Panc1 (cell line): ENCODE measurements at regions not wholly inside any gene's neighbourhood (a gene's known extent, or its start where the extent isn't known, plus 50 kb on each side); places are given as distances from the start of the nearest gene placed in this dataset.

Source experiments
- ATAC-seq: fragments of 200-7000 bp; cut with Tn5 transposase; 2 replicates; pipeline ENCODE4 v1.9.1; 2020; ENCODE audit warnings: mild to moderate bottlenecking, moderate library complexity
- BruUV-seq: library from RNA; stranded (reverse); fragments of 400-500 nt; replicated peaks from 2 replicates; lab custom pipeline; 2021; lab: Mats Ljungman, UMichigan
- CTCF ChIA-PET: fragments of 300-600 bp; sonication (Branson Sonifier 250); formaldehyde crosslinking; loops from one replicate; lab custom pipeline; 2022; ENCODE audit warnings: antibody characterized with exemption; lab: Charles Lee
- POLR2A ChIA-PET: fragments of 300-600 bp; sonication (Branson Sonifier 250); formaldehyde crosslinking; loops from one replicate; lab custom pipeline; 2022; ENCODE audit warnings: antibody characterized with exemption; lab: Charles Lee
- DNase-seq: peaks from one replicate; pipeline ENCODE4 v3.0.0-alpha.2; 2010; ENCODE audit warnings: low read depth, low spot score
- H3K27ac ChIP-seq: 2 replicates; pipeline ENCODE4 v1.5.1; 2011; ENCODE audit warnings: mild to moderate bottlenecking, low read length, inconsistent platforms
- H3K27me3 ChIP-seq: fragments of 200-500 bp; sonication (Bioruptor generic); 2 replicates; pipeline ENCODE4 v1.6.0; 2014; ENCODE audit warnings: low read length, inconsistent platforms; ENCODE audit not compliant: control insufficient read depth, insufficient read depth
- H3K36me3 ChIP-seq: fragments of 200-500 bp; sonication (Bioruptor generic); 2 replicates; pipeline ENCODE4 v1.5.1; 2014; ENCODE audit warnings: inconsistent platforms, mild to moderate bottlenecking, low read length, moderate library complexity; ENCODE audit not compliant: control insufficient read depth, insufficient read depth
- H3K4me1 ChIP-seq: 2 replicates; pipeline ENCODE4 v1.5.1; 2011; ENCODE audit warnings: inconsistent platforms, mild to moderate bottlenecking, low read length, moderate library complexity; ENCODE audit not compliant: control insufficient read depth, insufficient read depth
- H3K4me3 ChIP-seq, 2 experiments: 2 replicates each; pipeline ENCODE4 v1.5.1; 2011 to 2012; ENCODE audit warnings: low read depth in 2 of 2, low read length in 2 of 2, mild to moderate bottlenecking in 2 of 2, inconsistent platforms in 1 of 2, moderate library complexity in 1 of 2
- H3K9me3 ChIP-seq: fragments of 200-500 bp; sonication (Bioruptor generic); 2 replicates; pipeline ENCODE4 v1.5.1; 2014; ENCODE audit warnings: low read depth, mild to moderate bottlenecking, inconsistent platforms, low read length, moderate library complexity; ENCODE audit not compliant: control insufficient read depth, insufficient read depth
- POLR2AphosphoS5 ChIP-seq: IDR thresholded peaks from 2 replicates; pipeline ENCODE4 v1.6.1; 2012; ENCODE audit warnings: mild to moderate bottlenecking, low read depth, low read length, moderate library complexity
- SIN3A ChIP-seq: IDR thresholded peaks from 2 replicates; pipeline ENCODE4 v1.6.1; 2012; ENCODE audit warnings: low read depth, mild to moderate bottlenecking, low read length, moderate library complexity, borderline replicate concordance; ENCODE audit not compliant: insufficient read depth
- TCF7L2 ChIP-seq: IDR thresholded peaks from 2 replicates; pipeline ENCODE4 v1.6.1; 2011; ENCODE audit warnings: mild to moderate bottlenecking, low read depth, low read length, inconsistent platforms
- in situ Hi-C: cut with HindIII; loops from 2 replicates; pipeline ENCODE4 v1.10.0; 2016; ENCODE audit warnings: low sequenced_read_pairs, low pct_unique_long_range_greater_than_20kb
- intact Hi-C: fragments of 100-400 bp; cut with micrococcal nuclease; formaldehyde crosslinking; loops from one replicate; pipeline ENCODE4 v1.10.0; 2022; ENCODE audit not compliant: unreplicated experiment
- TF ChIP-seq, protein P1 (sequence below): fragments of 450-650 bp; IDR thresholded peaks from 2 replicates; pipeline ENCODE4 v1.5.1; 2017; ENCODE audit warnings: mild to moderate bottlenecking
- TF ChIP-seq, protein P2 (sequence below), 2 experiments: IDR thresholded peaks; 2 replicates each; pipeline ENCODE4 v1.6.1; 2011 to 2012; ENCODE audit warnings: low read depth in 2 of 2, control low read depth in 1 of 2, low read length in 1 of 2, mild to moderate bottlenecking in 1 of 2, moderate library complexity in 1 of 2; ENCODE audit not compliant: insufficient read depth in 1 of 2

DNA sequence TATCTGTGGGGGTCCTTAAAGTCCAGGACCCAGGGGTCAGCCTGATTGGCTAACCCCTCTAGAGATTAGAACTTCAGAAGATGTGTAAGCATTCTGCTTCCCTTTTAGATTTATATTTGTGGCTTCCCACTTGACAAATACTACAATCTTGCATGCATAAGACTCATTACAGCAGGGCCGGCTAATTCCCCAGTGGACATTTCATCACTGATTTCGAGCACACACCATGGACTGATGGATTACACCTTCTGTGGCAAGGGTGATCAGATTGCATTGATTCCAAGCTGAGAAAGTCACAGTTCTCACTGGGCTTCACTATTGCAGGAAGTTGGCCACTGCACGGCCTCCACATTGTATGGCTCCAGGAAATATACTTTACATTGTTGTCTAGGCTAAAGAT, 65.8 kb upstream of the DAPK1 start:
- no peaks in the 10 kb centered on the region for H3K27me3 ChIP-seq
- no peaks in the 10 kb centered on the region for H3K4me1 ChIP-seq
- H3K9me3 ChIP-seq: no peaks in the 10 kb centered on the region
- TF ChIP-seq POLR2AphosphoS5 (no peak), TCF7L2 (no peak), SIN3A (no peak)
- TF ChIP-seq, protein P1, sequence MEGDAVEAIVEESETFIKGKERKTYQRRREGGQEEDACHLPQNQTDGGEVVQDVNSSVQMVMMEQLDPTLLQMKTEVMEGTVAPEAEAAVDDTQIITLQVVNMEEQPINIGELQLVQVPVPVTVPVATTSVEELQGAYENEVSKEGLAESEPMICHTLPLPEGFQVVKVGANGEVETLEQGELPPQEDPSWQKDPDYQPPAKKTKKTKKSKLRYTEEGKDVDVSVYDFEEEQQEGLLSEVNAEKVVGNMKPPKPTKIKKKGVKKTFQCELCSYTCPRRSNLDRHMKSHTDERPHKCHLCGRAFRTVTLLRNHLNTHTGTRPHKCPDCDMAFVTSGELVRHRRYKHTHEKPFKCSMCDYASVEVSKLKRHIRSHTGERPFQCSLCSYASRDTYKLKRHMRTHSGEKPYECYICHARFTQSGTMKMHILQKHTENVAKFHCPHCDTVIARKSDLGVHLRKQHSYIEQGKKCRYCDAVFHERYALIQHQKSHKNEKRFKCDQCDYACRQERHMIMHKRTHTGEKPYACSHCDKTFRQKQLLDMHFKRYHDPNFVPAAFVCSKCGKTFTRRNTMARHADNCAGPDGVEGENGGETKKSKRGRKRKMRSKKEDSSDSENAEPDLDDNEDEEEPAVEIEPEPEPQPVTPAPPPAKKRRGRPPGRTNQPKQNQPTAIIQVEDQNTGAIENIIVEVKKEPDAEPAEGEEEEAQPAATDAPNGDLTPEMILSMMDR: no peak
- TF ChIP-seq, protein P2, sequence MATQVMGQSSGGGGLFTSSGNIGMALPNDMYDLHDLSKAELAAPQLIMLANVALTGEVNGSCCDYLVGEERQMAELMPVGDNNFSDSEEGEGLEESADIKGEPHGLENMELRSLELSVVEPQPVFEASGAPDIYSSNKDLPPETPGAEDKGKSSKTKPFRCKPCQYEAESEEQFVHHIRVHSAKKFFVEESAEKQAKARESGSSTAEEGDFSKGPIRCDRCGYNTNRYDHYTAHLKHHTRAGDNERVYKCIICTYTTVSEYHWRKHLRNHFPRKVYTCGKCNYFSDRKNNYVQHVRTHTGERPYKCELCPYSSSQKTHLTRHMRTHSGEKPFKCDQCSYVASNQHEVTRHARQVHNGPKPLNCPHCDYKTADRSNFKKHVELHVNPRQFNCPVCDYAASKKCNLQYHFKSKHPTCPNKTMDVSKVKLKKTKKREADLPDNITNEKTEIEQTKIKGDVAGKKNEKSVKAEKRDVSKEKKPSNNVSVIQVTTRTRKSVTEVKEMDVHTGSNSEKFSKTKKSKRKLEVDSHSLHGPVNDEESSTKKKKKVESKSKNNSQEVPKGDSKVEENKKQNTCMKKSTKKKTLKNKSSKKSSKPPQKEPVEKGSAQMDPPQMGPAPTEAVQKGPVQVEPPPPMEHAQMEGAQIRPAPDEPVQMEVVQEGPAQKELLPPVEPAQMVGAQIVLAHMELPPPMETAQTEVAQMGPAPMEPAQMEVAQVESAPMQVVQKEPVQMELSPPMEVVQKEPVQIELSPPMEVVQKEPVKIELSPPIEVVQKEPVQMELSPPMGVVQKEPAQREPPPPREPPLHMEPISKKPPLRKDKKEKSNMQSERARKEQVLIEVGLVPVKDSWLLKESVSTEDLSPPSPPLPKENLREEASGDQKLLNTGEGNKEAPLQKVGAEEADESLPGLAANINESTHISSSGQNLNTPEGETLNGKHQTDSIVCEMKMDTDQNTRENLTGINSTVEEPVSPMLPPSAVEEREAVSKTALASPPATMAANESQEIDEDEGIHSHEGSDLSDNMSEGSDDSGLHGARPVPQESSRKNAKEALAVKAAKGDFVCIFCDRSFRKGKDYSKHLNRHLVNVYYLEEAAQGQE (IDR thresholded peaks at IDR 0.05; ENCODE audit: insufficient read depth in 1 of 2, low read depth in 2 of 2, low read length in 1 of 2): no peak
- no peaks in the 10 kb centered on the region for H3K36me3 ChIP-seq
- DNase-seq (no peak), ATAC-seq (no peak)
- ChIA-PET CTCF (no interaction called here), POLR2A (no interaction called here)
- intact Hi-C loops: no loop called here
- no TSS peak for BruUV-seq
- no peak overlapping the region for H3K4me3 ChIP-seq
- no peak overlapping the region for H3K27ac ChIP-seq
- in situ Hi-C loops: no loop called here

DNA sequence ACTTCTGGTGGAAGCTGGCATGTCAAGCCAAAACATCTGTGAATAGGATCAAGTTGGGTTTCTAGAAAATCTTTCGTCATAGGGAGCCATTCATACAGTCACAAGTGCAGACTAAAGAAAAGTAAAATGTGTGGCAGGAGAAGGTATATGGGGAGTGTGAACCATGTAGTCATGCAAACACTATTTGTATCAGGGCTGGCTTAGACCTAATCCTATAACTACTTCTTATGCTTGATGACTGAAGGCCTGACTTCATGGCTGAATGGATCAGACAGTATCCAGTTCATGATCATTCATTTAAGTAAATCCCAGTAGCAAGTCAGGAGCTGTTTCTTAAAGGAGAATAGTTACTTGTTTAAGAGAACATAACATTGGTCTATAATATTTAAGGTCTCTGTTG, 63.8 kb upstream of the DAPK1 start:
- no peaks in the 10 kb centered on the region for H3K4me1 ChIP-seq
- no peaks in the 10 kb centered on the region for H3K27me3 ChIP-seq
- TF ChIP-seq, protein P2 (IDR thresholded peaks at IDR 0.05; ENCODE audit: insufficient read depth in 1 of 2, low read depth in 2 of 2, low read length in 1 of 2): no peak
- no peak for TF ChIP-seq SIN3A
- no peak for TF ChIP-seq POLR2AphosphoS5
- TF ChIP-seq, protein P1: no peak
- no peak for TF ChIP-seq TCF7L2
- H3K9me3 ChIP-seq: no peaks in the 10 kb centered on the region
- no peak for DNase-seq
- CTCF ChIA-PET: no interaction called here
- H3K36me3 ChIP-seq: no peaks in the 10 kb centered on the region
- in situ Hi-C loops: no loop called here
- intact Hi-C loops: no loop called here
- BruUV-seq: no TSS peak
- H3K4me3 ChIP-seq: no peak overlapping the region
- POLR2A ChIA-PET: no interaction called here
- ATAC-seq: no peak
- H3K27ac ChIP-seq: no peak overlapping the region
